GM19351 (cell line): ENCODE measurements at regions not wholly inside any gene's neighbourhood (a gene's known extent, or its start where the extent isn't known, plus 50 kb on each side); places are given as distances from the start of the nearest gene placed in this dataset.

Experiments used
- ATAC-seq: cut with Tn5 transposase; IDR thresholded peaks from one replicate; pipeline ENCODE4 v1.9.1; 2021; ENCODE audit warnings: mild to moderate bottlenecking, moderate library complexity; ENCODE audit not compliant: unreplicated experiment

DNA sequence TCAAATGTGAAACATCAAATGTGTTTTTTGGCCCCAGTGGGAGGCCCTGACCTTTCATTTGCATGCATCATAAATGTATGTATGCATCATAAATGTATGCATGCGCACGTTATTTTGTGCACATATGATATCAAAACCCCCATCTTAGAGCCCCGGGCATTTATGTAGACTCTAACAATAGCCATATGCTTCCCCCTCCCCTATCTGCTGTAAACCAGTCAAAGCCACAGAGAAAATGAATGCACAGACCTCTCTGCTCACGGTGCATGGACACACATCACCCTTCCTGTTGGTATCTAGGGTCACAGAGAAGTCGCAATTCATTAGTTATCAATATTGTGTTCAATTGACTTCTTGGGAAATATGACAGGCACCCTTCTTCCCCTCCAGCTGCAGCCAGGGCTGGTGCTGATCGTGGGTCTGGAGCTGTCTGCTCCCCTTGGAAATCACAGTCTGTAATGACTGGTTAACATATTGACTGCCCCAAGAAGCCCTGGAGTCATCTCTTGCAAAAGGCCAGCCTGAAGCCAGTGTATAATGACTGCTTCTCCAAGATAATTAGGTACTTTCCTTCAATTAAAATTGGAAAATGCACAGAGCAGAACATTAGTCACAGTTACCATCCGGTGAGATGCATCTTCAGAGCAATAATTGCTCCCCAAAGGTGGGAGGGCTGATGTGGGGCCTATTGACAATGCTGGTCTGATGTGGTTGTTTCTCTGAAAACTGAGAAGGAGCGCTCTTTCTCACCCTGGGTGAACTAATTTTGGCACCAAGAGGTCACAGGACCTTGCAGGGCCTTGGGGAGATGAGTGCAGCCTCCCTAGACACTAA lies 532.2 kb downstream of the CDH26 start:
- ATAC-seq = no peak

DNA sequence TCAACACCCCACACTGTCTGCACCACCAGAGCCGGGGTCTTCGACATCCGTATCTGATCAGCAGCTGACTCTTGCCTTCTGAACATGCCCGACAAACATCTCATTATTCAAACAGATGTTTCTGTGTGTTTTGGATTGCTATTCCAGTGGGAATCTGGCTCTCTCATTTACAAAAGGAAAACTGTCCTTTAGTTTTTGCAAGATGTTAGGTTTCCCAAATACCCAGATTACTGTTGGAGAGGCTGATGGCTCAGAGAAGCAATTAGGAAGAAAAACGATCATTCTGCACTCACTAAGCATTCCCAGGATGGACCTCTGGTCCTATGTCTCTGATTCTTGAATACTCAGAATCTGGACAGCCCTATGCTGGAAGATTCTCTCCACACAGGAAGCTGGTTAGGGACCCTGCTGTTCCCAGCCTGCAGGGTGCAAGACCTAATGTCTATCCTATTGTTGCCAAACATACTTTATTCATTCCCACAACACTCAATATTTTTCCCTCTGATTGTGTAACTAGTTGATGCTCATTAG lies 532.9 kb downstream of the CDH26 start:
- ATAC-seq = no peak

DNA sequence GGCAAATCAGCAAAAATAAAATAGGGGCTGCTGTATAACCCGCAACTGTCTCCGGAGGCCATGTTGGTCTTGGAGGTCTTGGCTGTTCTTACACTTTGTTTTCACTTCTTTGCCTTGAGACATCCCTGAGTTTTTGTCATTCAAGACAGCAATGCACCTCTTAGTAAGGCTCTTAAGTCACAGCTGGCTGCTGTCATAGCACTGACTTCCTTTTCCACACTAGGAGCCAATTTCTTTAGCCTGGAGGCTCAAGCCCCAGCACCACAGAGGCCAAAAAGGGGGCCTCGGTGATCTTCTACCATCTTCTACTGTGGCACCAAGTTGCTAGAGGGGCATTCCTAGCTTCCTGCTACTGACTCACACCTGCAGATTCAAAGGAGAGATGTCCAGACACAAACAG lies 536.3 kb downstream of the CDH26 start:
- no peak for ATAC-seq

DNA sequence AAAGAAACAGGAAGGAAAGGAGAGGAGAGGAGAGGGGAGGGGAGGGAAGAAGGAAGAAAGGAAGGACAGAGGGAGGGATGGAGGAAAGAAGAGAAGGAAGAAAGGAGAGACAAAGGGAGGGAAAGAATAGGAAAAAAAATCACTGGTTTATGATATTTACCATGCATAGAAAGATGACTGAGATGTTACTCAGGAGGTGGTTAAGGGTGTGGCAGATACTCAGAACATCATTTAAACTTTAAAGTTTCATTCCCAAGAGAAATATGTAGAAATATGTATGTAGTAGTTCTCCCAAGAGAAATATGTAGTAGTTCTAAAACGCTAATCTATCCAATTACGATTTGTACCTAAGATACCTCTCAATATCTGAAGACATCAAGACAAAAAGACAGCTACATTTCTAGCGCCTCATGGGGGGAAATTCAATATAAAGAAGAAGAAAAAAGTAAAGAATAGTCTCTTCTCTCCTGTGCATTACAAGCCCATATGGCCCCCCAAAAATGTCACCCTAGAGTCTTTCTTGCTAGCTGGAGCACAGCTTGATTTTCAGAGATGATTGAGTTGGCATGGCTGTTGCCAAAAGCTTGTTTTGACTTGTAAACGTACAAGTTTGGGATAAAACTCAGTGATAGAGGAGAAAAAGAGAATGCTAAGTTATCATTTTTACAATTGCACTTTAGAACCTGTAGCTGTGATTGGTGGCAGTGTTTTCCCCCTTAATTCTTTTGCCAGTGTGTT lies 539.2 kb downstream of the CDH26 start:
- no peak for ATAC-seq

DNA sequence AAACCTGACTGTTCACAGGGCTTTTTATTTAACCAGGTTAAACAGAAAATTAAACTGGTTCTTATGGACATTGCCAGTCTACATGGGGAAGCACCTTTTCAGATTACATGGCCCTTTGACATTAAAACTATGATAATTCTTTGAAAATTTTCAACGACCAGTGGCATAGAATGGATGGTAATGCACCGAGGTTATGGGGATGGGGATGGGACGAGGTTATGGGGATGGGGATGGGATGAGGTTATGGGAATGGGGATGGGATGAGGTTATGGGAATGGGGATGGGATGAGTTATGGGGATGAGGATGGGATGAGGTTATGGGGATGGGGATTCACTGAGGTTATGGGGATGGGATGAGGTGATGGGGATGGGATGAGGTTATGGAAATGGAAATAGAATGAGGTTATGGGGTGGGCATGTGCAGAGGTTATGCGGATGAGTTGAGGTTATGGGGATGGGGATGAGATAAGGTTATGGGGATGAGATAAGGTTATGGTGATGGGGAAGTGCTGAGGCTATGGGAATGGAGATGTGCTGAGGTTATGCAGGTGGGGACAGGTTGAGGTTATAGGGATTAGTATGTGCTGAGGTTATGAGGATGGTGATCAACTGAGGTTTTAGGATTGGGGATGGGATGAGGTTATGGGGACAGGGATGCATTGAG lies 541.9 kb downstream of the CDH26 start:
- ATAC-seq = no peak

DNA sequence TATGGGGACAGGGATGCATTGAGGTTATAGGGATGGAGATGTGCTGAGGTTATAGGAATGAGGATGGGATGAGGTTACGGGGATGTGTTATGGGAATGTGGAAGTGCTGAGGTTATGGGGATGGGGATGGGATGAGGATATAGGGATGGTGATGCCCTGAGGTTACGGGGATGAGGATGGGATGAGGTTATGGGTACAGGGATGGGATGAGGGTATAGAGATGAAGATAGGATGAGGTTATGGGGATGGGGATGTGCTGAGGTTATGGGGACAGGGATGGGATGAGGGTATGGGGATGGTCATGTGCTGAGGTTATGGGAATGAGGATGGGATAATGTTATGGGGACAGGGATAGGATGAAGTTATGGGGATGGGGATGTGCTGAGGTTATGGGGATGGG lies 542.8 kb downstream of the CDH26 start:
- ATAC-seq = no peak

DNA sequence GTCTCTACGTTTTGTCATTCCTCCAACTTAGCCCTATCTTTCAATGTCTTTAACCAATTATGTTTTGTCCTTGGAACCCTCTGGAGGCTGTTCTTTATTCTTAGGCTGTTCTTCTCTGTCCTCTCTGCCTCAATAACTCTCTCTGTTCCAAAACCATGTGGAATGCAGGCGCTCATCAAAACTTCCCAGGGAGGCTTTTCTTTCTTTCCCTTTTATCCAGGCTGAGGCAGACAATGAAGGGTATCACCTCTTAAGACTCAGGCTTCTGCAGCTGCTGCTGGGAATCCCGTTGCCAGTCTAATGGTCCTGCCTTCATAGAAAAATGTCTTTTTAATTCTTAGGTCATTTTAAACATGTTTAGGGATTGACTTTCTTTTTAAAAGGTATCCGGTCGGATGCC lies 544.7 kb downstream of the CDH26 start:
- ATAC-seq = no peak

DNA sequence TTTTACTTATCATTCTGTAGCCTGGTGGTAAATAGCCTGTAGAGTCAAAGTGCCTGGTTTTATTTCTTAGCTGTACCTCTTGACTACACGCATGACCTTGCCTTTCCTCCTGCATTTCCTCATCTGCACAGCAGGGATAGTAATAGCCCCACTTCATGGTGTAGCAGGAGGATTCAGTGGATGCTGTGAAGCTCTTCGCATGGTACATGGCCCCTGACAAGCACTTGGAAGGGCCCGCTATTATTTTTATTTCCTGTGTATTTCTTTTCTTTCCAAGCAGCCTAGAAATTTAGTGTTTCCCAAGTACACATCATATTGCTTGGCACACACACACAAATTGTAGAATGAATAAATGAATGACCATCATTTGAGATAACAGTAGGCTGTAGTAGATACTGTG lies 547.2 kb downstream of the CDH26 start:
- ATAC-seq = no peak

DNA sequence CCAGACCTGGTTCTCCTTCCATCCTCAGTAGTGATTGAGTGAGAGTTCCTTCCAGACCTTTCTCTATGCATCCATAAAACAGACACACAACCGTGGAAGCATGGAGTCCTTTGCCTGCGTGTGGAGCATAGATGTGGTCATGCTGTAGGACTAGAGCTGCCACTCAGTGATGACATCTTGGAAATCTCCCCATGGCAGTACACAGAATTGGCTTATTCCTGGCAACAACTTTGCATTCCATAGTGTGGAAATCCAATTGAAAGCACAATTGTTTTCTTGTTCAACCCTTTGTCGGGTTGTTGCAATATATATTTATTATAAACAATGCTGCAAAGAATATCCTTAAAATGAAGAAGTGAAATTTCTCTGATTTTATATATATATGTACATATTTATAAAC lies 547.8 kb downstream of the CDH26 start:
- ATAC-seq = no peak

DNA sequence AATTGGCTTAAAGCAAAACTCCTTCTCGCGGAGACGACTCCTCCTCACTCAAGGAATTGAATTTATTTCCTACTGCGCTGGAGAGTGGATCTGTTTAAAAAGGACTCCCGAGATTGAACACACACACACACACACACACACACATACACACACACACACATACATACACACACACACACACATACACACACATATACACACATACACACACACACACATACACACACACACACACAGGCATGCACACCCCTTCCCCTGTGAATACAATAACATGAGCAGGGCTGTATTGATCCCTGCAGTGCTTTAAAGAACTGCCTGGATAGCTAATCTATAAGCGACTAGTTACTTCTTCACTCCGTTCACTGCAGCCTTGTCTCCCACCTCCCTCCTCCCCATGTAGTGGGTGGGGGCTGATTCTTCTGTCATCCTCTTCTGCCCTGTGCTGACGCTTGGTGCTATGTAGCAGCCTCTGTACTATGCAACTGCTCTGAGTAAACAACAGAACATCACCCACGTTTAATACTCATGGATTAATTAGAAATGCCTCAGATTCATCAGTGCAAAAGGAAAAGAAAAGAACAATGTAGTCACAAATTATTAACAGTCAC lies 549.0 kb downstream of the CDH26 start:
- ATAC-seq = no peak

DNA sequence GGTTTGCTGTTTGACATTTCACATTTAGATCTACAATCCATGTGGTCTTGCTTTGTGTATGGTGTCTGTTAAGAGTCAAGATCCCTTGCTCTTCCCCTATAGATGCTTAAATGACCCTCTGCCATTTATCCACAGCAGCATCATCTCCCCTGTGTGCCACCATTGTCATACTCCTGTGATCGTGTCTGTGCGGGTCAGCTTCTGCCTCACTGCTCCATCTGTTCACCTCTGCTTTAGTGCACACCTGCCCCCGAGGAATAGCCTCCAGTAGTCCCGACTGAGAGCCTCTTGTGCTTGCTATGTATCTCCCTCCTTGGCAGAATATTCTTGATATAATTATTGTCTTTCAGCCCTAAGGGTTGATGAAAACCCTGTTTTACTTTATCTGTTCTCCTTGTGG lies 551.2 kb downstream of the CDH26 start:
- ATAC-seq = no peak

DNA sequence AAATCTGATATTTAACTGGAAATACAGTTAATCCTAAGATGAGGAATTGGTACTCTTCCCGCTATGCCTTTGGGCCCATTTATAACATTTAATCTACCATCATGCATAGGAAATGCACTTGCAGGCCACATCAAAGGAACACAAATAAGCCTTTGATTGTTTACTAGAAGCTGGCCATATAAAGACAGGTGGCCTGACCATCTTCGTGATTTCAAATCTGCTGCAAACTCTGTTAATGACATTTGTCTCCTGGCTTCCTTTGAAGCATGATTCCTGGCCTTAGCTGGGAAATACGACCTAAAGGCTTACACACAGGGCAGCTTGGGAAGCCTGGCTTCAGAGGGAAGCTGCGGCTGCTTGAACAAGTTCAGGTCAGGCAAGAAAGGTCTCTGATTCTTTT lies 552.1 kb downstream of the CDH26 start:
- ATAC-seq = no peak

DNA sequence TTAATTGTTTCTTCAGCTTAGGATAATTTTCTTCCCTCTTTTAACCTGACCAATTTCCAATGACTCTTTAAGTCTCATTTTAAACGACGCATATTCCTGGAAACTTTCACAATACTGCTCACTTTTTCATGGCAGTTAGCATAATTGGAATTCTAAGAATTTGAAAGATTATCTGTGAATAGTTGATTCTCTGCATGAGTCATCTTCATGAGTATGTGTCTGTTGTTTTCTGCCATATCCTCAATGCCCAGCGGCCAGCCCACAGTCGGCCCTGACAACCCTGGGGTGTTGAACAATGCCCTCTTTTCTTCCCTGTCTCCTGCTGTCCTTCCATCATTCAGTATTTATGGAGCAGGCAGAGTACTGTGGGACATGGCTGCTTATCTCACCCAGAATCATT lies 554.2 kb downstream of the CDH26 start:
- no peak for ATAC-seq

DNA sequence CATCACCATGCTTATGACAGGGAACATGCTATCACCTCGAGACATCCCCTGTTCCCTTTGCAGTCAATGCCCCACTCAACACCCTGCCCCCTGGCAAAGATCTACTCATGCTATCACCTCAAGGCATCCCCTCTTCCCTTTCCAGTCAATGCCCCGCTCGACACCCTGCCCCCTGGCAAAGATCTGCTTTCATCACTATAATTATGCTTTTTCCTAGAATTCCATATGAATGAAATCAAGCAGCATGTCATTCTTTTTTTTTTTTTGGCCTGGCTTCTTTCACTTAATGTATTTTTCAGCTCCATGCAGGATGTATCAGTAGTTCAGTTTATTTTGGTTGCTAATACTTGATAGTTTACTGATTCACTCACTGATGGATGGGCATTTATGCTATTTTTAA lies 554.9 kb downstream of the CDH26 start:
- ATAC-seq = no peak

DNA sequence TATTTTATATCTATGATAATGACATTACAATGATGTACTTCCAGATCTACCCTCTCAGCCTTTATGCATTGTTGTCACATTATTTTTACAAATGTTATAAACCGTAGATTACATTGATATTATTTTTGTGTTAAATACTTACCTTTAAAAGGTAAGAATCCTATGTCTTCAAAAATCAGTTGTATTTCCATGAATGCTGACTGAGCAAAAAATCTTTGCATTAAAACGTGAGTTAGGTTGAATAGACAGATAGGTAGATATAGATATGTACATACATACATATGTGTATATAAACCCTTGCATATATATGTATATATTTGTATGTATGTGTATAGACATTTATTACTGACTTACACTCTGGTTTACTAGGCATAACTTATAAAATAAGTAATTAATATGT lies 558.2 kb downstream of the CDH26 start:
- ATAC-seq = no peak

DNA sequence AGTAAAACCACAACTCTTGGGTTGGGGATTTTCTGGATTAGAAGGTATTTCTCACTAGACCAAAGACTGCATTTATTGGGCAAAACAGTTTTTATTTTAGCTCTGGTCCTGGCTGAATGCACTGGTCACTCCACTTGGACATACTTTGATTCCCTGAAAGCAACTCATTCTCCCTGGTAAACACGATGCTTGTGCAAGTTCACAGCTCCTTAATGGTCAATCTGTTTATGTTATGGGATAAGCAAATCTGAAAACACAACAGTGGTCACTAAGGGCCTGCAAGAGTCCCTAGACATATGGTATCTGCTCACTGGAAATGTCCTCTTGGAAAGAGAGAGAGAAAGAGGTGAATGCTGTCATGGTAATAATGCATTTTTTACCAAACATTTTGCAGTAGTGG lies 559.8 kb downstream of the CDH26 start:
- no peak for ATAC-seq

DNA sequence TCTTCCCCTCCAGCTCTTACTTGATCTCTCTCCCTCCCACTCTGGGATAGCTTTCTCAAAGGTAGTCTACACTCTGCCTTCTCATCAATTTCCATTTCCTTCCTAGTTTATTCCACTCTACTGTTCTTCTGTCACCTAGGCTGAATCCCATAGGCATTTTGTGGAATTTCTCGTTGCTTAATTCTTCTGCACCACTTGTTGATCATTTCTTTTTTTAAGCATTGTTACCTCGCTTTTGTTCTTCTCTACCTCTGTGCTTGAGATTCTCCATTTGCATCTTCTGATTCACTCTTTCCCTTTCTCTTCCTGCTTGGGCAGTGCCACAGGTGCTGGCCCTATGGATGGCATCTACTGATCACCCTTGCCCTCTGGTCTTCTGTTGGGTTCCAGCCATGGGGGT lies 567.2 kb downstream of the CDH26 start:
- no peak for ATAC-seq

DNA sequence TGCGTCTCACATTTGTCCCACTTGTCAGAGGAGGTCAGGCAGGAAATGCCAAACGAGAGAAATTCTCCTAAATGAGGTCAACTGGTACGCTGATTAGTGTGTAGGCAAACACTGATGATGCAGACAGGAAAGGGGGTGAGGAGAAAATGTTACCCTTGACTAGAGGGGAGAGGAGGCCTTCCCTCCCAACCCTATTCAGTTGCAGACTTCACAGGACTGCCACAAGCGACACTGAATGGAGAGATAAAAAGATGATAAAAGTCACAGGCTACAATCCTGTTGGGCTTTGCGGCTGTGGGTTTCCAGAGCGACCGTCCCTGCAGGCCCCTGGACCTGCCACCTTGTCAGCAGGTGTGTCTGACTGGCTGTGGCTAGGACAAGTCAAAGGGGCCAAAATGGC lies 569.4 kb downstream of the CDH26 start:
- ATAC-seq = no peak

DNA sequence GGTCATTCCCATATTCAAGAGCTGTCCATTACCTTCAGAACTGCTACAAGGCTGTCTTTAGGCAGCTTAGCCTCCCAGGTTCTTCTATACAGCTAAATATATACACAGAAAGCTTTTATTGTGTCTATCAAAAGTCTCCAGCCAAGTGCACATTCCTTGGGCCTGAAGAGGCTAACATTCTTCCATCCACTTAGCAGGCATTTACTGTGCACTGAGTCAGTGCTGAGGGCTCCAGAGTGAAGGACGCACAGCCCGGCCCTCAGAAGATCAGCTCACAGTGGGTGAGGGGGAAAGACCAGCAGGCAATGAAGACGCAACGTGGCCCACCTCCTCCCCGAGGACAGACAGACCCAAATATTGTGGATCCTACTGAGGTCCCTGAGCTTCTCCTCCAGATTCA lies 569.9 kb downstream of the CDH26 start:
- no peak for ATAC-seq

DNA sequence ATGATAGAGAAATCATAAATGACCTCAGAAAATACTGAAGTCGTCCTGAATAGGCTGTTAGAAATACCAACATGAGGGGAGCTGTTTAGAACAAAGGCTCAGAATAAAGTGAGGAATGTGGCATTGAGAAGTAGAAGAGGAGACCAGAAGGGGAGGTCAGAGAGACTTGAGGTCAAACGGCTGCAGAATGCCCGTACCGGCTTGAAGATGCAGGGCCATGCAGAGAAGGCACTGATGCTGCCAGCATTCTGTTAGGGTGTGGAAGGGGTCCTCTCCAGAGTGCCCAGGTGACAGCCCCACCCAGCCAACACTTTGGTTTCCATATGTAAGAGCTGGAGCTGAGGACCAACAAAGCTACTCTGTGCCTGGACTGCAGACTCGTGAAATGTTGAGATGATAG lies 570.9 kb downstream of the CDH26 start:
- ATAC-seq = no peak

DNA sequence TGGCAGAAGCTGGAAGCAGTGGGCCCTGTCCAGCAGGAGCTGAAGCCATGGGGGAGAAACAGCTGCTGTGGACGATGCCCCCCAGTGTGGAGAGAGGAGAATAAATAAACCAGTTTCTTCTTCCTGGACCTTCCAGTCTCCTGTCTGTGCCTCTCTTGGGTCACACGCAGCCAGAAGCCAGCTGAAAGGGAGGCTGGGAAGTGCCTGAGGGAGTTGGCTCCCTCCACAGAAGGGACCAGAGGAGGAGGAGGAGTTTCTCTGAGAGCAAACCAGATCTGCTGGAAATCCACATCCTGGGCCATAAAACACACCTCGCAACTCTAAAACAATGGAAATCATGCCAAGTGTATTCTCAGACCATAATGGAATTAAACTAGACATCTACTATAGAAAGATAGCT lies 577.0 kb downstream of the CDH26 start:
- no peak for ATAC-seq
